ENCODE measurements at regions not wholly inside any gene's neighbourhood (a gene's known extent, or its start where the extent isn't known, plus 50 kb on each side); places are given as distances from the start of the nearest gene placed in this dataset.

GRCh38 chr12:4012073-4012472 lies 138.9 kb upstream of the PARP11 start:
- DNase-seq (ENCODE audit: low spot score) (no peak), ATAC-seq (no peak), FAIRE-seq (no peak)
- ChIA-PET CTCF (ENCODE audit: low intra/inter-chr PET ratio, low total read pairs) (no interaction called here), POLR2A (interaction anchor here (0.9 to 8.5 kb wide), 9 partner anchors 11 to 1122 kb away, joined by 3 to 135 read pairs (median 5); partner anchors contain the start of genes AKAP3, NDUFA9 and TULP3)
- Histone ChIP-seq H3K36me3 (replicated peaks in 1 of 2; ENCODE audit: control insufficient read depth in 1 of 2, insufficient read depth in 2 of 2, low read length in 2 of 2) (no peaks in the 10 kb centered on the region), H4K20me1 (ENCODE audit: insufficient read depth, low read length) (no peaks in the 10 kb centered on the region), H3K4me1 (ENCODE audit: insufficient read depth, low read length) (peaks cover 95% of the 10 kb centered on the region), H3K9ac (ENCODE audit: insufficient read depth, low read depth, low read length) (peak overlapping the region; percentile 73), H3K27ac (ENCODE audit: extremely low read length, insufficient read depth, low read length) (peak overlapping the region; percentile 99), H3K4me3 (replicated peaks in 1 of 3; ENCODE audit: insufficient read depth in 1 of 3, low read depth in 2 of 3, low read length in 3 of 3) (no peak overlapping the region), H3K9me3 (ENCODE audit: low read length) (no peaks in the 10 kb centered on the region), H3K4me2 (ENCODE audit: low read depth, low read length) (peak overlapping the region; percentile 68), H3K27me3 (ENCODE audit: control insufficient read depth in 1 of 2, insufficient read depth in 2 of 2, low read length in 2 of 2) (no peaks in the 10 kb centered on the region), H2AFZ (ENCODE audit: low read length) (no peak overlapping the region), H3K79me2 (ENCODE audit: insufficient read depth, low read length) (no peaks in the 10 kb centered on the region)
- intact Hi-C loops (cut with micrococcal nuclease; ENCODE audit: unreplicated experiment) = loop anchor here (10.0 kb wide), 1 partner anchor 137 kb away; the partner anchor contains the start of gene PARP11
- TF ChIP-seq CCDC6 (CRISPR knock-in tag; IDR thresholded peaks at IDR 0.05) (0 out of 2 replicates have a peak, but pooled peaks have one; percentile 34), MAFF (IDR thresholded peaks at IDR 0.05; ENCODE audit: low read depth, low read length) (0 out of 2 replicates have a peak, but pooled peaks have one; percentile 29), MAFK (conservative IDR thresholded peaks at IDR 0.05 in 1 of 2, IDR thresholded peaks at IDR 0.05 in 1 of 2; ENCODE audit: low read length in 2 of 2) (peak; percentile 65 to 68; a peak in 3 of 4 replicates), ASH2L (IDR thresholded peaks at IDR 0.05; ENCODE audit: insufficient read length, low read depth, low read length) (peak; percentile 2), CAMTA2 (CRISPR knock-in tag; IDR thresholded peaks at IDR 0.05; ENCODE audit: borderline replicate concordance) (no peak), SUZ12 (IDR thresholded peaks at IDR 0.05; ENCODE audit: low read depth, low read length) (no peak), ZFP36L2 (CRISPR knock-in tag; IDR thresholded peaks at IDR 0.05) (no peak)
- in situ Hi-C loops (cut with HindIII; ENCODE audit: extremely low pct_ligation_motif_present, low pct_unique_long_range_greater_than_20kb) = no loop called here
- TSS peak; percentile 88 for BruUV-seq (replicated peaks)

- Histone ChIP-seq H3K79me2 (ENCODE audit: insufficient read depth, low read length) (no peaks in the 10 kb centered on the region), H3K36me3 (replicated peaks in 1 of 2; ENCODE audit: control insufficient read depth in 1 of 2, insufficient read depth in 2 of 2, low read length in 2 of 2) (no peaks in the 10 kb centered on the region), H3K4me3 (replicated peaks in 1 of 3; ENCODE audit: insufficient read depth in 1 of 3, low read depth in 2 of 3, low read length in 3 of 3) (peak overlapping the region in 1 of 3 experiments; percentile 46; a peak in 2 of 6 replicates), H3K9me3 (ENCODE audit: low read length) (no peaks in the 10 kb centered on the region), H2AFZ (ENCODE audit: low read length) (no peak overlapping the region), H3K27me3 (ENCODE audit: control insufficient read depth in 1 of 2, insufficient read depth in 2 of 2, low read length in 2 of 2) (no peaks in the 10 kb centered on the region), H4K20me1 (ENCODE audit: insufficient read depth, low read length) (no peaks in the 10 kb centered on the region), H3K9ac (ENCODE audit: insufficient read depth, low read depth, low read length) (peak overlapping the region; percentile 73), H3K4me2 (ENCODE audit: low read depth, low read length) (peak overlapping the region; percentile 68), H3K4me1 (ENCODE audit: insufficient read depth, low read length) (peaks cover 95% of the 10 kb centered on the region), H3K27ac (ENCODE audit: extremely low read length, insufficient read depth, low read length) (peak overlapping the region; percentile 99)
- DNase-seq (ENCODE audit: low spot score) = peak; percentile 98
- 0% methylated on average over 4 of the region's 5 CpGs for WGBS (ENCODE audit: low lambda C conversion rate)
- peak; percentile 55 for ATAC-seq
- ChIA-PET POLR2A (interaction anchor here (0.7 to 8.5 kb wide), 9 partner anchors 11 to 1121 kb away, joined by 3 to 135 read pairs (median 5); partner anchors contain the start of genes AKAP3, NDUFA9, PARP11 and TULP3), CTCF (ENCODE audit: low intra/inter-chr PET ratio, low total read pairs) (no interaction called here)
- in situ Hi-C loops (cut with HindIII; ENCODE audit: extremely low pct_ligation_motif_present, low pct_unique_long_range_greater_than_20kb) (no loop called here), intact Hi-C loops (cut with micrococcal nuclease; ENCODE audit: unreplicated experiment) (loop anchor here (10.0 kb wide), 1 partner anchor 137 kb away; the partner anchor contains the start of gene PARP11)
- peak; percentile 98 for FAIRE-seq
- no TSS peak for BruUV-seq (replicated peaks)
- peak; percentile 25; the same call in 1 of the 2 replicates for TF ChIP-seq NFKBIZ (CRISPR knock-in tag; IDR thresholded peaks at IDR 0.05)
- TF ChIP-seq ZNF678 (CRISPR knock-in tag; IDR thresholded peaks at IDR 0.05) = no peak
- TF ChIP-seq SNAPC2 (CRISPR knock-in tag; IDR thresholded peaks at IDR 0.05) = peak; percentile 42; the same call in 1 of the 2 replicates
Measured at GRCh38 chr12:4011597-4011996, 138.4 kb upstream of the PARP11 start.
